ENCODE measurements at regions not wholly inside any gene's neighbourhood (a gene's known extent, or its start where the extent isn't known, plus 50 kb on each side); places are given as distances from the start of the nearest gene placed in this dataset.

DNA sequence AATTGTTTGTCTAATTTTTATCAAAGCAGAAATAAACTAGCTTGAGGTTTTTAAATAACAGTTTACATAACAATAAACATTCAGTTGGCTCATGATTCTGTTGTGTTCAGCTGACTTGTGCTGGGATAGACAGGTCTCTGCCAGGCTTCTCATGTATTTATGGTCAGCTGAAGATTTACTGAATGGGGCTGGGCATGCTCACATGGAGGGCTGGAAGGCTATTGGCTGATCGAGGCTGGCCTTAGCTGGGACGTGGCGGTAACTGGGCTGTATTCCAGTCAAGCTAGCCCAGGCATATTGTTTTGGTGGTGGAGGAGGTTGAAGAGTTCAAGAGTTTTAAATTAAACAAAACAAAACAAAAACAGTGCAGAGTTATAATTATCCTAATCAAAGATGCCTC lies 251.0 kb upstream of the MTPN start (continued):
- TF ChIP-seq CHD7 (IDR thresholded peaks at IDR 0.05; ENCODE audit: insufficient replicate concordance, low read length) (no peak), RBBP5 (IDR thresholded peaks at IDR 0.05; ENCODE audit: borderline replicate concordance, low read depth, low read length) (no peak), EP300 (IDR thresholded peaks at IDR 0.05; ENCODE audit: borderline replicate concordance in 1 of 2, low read depth in 2 of 2, low read length in 2 of 2) (no peak), HDAC2 (IDR thresholded peaks at IDR 0.05; ENCODE audit: borderline replicate concordance in 1 of 2, low read depth in 2 of 2, low read length in 2 of 2) (no peak), SP2 (IDR thresholded peaks at IDR 0.05; ENCODE audit: low read length) (no peak), TBP (IDR thresholded peaks at IDR 0.05; ENCODE audit: low read depth, low read length) (no peak), GTF2F1 (IDR thresholded peaks at IDR 0.05; ENCODE audit: borderline replicate concordance, low read depth, low read length) (no peak)
- TF ChIP-seq, protein P1, sequence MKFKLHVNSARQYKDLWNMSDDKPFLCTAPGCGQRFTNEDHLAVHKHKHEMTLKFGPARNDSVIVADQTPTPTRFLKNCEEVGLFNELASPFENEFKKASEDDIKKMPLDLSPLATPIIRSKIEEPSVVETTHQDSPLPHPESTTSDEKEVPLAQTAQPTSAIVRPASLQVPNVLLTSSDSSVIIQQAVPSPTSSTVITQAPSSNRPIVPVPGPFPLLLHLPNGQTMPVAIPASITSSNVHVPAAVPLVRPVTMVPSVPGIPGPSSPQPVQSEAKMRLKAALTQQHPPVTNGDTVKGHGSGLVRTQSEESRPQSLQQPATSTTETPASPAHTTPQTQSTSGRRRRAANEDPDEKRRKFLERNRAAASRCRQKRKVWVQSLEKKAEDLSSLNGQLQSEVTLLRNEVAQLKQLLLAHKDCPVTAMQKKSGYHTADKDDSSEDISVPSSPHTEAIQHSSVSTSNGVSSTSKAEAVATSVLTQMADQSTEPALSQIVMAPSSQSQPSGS (IDR thresholded peaks at IDR 0.05; ENCODE audit: low read length), result no peak
